HCEC 1CT (cell line): ENCODE measurements at regions not wholly inside any gene's neighbourhood (a gene's known extent, or its start where the extent isn't known, plus 50 kb on each side); places are given as distances from the start of the nearest gene placed in this dataset.
"Not testable (repeated sequence)": the region's sequence is repeated elsewhere in the genome, so short reads cannot be mapped to it uniquely, and the experiment has no call there.

ENCODE experiments used
- DNase-seq: peaks from one replicate; pipeline ENCODE4 v3.0.0-alpha.2; 2017

DNA sequence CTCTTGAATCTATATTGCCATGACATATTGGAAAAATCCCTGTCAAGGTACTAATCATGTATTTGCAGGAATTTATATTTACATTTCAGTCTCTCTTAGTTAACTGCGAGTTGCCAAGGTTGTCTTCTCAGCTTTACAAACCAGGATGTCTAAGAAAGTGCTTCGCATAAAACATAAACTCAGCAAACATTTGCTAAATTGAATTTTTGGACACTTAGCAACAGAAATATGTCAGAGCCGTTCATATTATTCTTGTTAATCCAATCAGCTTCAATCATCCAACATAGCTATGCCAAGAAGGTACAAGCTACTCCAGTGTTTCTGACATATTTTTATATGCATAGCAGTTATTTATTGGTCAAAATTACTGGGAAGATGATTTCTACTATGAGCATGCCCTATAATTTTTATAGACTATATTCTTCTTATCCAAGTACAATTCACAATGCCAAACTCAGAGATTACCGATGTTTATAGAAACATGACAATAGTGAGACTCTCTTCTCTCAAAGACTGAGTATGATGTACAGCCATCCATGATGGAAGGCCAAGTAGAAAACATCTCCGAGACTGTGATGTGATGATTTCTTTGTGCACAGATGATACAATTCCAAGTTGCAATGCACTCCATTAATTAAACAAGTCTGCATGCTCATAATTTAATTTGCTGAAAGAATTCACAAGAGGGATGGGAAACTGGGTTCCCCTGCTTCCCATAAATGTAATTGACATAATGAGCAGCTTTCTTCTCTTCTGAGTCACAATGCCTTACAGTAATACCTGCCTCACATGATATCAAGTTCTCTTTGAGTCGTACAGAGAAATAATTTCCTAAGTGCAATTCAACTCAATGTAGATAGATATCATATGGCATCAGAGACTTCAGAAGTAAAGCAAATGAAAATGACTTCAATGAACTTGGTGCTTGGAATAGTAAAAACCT is 776.3 kb downstream of the EFNB2 start:
- DNase-seq = no peak

DNA sequence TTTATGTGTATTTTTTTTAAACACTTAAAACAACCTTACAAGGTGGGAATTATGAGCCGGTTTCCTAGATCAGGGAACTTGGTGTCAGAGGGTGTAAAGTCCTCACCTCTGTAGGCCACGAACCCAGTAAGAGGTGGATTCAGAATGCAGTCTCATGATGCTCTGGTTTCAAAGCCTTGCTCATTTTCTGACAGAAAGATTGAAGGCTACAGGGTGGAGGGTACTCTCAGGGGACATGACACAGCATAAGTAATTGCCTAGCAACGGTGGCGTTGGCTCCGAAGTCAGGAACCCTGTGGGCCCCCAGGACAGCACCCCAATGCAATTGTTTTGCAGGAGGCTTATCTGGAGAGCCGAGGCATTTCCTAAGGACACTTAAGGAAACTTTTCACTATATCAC is 794.7 kb downstream of the EFNB2 start:
- no peak for DNase-seq

DNA sequence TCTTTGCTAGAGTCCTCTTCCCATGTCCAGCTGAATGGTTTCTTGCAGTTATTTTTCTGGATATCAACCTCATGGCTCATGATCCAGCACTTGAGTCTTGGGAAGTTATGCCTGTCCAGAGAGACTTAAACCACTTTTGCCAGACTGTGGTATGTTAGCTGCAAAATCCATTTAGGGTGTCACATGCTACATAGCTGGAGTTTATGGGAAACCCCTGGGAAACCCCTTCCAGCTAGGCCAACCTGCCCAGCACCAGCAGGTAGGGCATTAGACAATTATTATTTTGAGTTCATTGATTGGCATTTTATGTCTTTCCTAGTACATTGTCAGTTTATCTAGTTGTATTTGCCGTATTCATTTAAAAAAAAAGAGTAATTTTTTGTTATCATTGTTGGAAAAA is 797.8 kb downstream of the EFNB2 start:
- DNase-seq = no peak

DNA sequence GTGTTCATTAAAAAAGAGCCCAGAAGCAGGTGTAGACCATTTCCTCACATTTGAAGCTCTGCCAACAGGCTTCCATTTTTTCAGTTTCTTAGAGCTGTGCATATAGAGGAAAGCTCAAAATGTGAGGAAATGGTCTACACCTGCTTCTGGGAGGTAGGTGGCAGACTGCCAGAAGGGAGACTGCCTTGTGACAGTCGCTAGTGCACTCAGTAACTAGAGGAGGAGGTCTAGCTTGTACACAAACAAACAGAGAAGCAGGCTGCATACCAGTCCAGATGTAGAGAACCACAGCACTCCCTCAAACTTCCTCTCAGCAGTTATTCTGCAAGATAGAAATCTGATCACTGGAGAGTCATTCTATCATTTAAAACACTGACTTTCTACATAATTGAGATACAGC is 800.2 kb downstream of the EFNB2 start:
- no peak for DNase-seq

DNA sequence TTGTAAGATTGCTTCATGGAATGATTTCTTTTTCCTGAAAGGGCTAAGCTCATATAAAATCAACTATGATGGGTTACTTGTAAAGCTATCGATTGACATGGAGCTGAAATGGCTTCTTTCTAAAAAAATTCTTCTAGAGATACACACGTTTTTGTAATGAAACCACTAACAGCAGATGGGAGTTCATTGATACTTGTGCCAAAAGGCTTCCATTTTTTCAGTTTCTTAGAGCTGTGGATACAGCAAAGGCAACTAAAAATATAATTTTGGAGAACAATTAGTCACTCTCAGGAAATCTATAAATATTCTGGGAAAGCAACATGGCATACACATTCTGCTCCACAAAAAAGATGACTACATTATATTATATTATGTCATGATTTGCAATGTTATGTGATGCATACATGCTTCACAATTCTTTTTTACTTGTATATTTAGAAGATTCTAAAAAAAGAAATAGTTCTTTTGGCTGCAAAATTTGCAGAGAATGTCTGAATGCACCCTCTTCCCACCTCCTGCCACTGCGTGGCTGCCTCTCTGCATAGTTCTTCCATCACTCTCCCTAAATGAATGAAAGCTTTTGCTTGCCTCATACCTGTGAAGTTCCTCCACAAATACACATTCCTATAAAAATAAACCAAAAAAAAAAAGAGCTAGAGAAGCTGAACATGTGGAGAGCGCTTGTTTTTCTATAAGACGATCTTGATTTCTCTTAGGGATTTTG is 802.5 kb downstream of the EFNB2 start:
- no peak for DNase-seq

DNA sequence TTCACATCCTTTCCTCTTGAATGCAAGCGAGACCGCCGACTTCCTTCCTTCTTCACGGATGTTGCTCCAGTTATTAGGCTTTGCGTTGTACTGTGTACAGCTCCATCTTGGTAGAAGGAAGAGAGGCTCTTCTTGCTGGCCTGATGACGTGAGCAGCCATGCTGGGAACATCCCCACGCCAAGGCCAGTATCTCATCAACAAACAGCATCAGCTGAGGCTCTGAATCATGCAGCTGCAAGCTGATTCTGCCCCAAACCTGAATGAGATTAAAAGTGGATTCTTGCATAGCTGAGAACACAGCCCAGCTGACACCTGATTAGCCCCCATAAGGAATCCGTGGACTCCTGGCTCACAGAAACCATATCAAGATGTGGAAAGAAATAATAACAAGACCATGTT is 809.6 kb downstream of the EFNB2 start:
- DNase-seq = no peak

DNA sequence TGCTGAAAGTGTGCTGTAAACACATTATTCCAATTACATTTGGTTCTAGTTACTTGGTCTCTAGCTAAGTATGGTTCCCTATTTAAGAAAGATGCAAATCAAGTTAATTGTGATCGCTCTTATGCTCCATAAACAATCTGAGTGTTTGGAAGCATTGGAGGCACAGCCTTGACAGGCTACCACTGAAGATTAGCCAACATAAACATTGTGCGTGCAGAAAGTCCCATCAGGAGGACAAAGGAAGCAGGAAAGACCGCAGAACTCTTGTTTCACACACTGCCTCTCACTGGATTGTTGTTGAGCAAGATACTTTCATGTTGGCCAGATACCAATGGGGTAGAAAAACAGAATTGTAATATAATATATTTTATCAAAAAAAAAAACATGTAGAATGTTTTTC is 814.4 kb downstream of the EFNB2 start:
- no peak for DNase-seq

DNA sequence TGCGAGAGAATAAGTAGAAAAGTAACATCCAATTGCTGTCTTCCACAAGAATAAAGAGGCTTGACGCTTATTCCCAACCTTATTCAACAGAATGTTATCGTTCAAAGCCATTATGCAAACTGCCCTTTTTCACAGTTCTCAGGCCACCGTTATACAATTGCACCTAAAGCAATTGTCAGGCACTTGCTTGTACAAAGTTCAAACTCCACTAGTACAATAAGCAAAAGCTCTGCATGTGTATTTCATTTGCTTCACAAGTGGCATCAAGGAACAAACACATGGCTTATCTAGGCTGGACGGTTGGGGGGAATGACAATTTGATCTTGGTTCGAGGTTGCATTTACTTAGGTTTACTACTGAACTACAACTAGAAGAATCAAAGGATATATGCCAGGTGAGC is 815.6 kb downstream of the EFNB2 start:
- no peak for DNase-seq

DNA sequence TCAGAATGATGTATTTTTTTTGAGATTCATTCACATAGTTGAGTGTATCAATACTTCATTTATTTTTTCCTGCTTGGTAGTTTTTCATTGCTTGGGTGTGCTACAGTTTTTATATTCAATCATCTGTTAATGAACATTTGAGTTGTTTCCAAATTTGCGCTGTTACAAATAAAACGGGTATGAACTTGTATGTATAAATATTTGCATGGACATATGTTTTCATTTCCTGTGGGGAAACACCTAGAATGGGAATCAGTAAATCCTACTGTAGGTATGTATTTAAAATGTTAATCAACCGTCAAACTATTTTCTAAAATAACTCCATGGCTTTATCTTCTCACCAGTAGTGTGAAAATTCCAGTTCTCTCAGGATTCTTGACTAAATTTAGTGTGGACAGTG is 826.3 kb downstream of the EFNB2 start:
- no peak for DNase-seq

DNA sequence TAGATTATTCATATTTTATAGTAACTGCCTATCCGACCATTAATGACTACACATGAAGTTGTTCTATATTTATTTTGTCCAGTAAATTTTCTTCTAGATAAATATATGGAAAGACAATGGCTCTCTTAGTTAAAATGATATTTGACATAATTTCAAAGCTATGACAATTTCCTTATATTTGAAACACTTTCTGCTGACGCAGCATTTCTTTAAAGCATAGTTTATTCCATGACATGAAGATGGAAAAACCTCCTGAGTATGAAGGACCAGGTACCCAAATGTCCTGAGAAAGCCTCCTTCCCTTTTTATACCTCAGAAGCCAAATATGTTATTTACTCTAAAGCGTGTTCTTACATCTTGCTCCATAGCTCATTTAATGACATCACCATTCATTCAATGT is 831.6 kb downstream of the EFNB2 start:
- no peak for DNase-seq

DNA sequence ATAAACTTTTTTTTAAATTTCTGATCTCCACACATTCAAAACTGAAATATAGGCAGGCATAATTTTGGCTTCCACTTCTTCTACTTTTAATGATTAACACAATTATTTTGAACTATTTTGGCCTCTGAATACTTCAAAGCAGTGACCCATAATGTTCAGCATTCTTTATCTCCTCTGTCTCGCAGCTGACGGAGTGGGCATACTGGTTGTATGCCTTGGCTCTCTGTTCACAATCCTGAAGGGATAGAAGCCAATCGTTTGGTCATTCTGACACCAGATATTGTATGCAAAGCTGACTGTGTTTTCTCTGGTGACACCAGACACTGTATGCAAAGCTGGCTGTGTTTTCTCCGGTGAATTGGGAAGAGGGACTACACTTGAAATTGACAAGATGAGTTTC is 833.0 kb downstream of the EFNB2 start:
- DNase-seq = no peak

DNA sequence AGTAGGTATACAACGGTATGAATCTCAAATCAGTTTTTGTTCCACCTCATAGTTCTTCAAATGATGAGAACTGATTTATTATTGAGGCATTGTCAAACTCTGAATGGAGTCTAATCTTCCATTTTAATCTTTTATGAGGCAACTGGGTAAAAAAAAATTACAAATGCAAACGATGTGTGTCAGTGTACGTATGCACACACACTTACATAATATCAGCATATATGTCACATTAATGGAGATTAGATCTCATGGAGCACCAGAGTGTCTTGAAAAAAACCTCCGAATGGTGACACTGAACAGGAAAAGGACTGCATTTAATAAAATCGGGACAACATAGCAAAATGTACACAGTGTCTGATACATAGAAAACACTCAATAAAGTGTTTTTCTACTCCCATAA is 842.7 kb downstream of the EFNB2 start:
- no peak for DNase-seq

DNA sequence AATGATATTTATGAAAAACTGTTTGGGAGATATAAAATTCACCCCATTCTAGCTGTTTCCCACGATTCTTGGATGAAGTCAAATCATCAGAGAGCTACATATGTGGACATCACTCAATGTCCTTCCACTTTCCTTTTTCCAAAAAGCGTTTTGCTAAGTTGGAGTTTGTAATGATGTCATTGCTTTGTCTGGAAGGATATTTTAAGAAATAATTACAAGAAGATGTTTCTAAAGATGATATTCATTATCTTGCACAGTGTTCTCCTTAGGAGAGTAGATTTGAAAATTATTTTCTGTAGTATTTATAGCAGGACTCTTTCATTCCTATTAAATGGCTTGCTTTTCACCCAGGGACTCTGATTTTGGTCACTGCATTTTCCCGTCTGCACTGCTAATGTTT is 851.2 kb downstream of the EFNB2 start:
- no peak for DNase-seq

DNA sequence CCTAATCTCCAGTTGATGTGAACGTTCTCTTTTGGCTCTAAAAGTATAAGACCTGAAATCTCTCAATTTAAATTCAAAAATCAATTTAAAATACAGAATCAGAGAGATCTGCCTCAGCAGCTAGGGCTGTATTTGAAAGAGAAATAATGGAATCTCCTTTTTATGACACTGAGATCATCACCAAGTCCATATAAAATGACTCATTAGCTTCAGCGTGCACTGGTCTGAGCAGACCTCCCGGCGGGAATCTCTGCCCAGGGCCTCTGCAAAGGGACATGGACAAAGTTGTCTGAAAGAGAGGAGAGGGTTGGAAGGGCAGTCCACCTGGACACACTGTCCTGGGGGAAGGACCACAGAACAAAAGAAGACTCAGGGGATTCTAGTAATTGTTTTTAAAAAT is 855.6 kb downstream of the EFNB2 start:
- no peak for DNase-seq

DNA sequence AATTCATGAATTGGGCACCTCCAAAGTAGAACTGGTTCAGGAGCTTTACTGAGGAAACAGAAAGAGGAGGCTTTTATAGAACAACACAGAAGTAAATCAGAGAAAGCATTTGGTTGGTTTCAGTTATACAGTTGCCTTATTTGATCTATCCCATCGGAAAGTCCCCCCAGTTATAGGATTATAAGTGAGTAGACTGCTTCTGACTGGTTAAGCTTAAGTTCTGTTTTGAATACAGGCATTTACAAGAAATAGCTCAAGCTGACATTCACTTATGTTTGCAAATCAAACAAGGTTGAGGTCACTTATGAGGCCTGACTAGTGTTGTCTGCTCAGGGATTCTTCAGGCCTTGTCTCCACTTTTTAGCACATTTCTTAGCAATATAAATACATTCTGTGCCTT is 857.4 kb downstream of the EFNB2 start:
- DNase-seq = no peak

DNA sequence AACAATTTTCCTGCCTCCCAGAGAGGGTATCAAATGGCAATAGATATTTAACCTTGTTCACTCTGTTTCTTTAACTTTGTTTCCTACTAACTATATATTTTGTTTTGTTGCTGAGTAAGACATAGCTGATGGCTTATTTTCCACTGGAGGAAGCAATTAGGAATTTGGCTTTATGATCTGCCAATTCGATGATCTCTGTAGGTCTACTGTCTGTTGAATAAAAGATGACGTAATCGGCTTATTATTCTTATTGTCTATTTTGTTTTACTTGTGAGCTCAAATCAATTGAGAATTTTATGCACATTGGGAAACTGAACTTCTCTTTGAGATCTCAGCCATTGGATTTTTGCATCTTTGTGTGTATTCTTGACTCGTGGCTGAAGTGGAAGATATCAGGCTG is 862.6 kb downstream of the EFNB2 start:
- no peak for DNase-seq

DNA sequence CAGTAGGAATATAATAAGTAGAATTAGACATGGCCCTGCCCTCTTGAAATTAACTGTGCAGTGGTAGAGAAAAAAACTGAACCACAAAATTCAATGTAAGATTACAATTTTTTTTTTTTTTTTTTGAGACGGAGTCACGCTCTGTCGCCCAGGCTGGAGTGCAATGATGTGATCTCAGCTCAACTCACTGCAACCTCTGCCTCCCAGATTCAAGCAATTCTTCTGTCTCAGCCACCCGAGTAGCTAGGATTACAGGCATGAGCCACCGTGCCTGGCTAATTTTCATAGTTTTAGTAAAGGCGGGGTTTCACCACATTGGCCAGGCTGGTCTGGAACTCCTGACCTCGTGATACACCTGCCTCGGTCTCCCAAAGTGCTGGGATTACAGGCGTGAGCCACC is 864.3 kb downstream of the EFNB2 start:
- DNase-seq = not testable (repeated sequence)

DNA sequence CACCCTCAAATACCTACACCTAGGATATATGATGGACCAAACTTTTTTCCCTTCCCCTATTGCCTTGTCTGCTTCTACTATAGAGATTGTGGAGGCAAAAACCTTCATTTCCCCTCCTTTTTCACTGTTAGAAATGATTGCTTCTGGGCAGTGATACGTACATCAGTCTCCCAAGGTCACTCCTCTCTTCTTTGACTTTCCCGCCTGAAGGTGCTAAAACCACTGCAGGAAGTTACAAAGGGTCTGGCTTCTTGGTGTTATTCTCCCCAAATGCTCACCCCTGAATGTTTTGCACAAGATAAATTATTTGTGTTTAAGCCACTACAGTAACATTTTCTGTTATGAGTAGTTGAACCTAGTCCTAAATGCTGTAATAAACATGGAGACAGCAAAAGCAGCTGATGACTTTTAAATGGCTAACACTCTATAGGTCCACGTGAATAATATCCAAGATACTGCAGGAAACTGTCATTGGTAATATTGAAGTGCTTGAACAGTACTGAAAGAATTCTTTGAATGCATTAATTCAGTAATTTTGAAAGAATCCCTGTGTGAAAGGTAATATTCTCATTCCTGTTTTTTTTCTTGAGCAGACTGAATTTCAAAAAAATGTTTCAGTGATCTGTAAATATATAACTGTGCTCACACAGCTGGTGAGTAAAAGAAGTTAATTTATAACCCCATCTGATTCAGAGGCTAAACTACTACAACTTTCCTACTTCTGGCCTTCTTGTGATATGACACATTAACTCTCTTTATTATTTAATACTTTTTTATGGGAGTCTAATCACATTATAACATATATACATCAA is 865.1 kb downstream of the EFNB2 start:
- DNase-seq = no peak

DNA sequence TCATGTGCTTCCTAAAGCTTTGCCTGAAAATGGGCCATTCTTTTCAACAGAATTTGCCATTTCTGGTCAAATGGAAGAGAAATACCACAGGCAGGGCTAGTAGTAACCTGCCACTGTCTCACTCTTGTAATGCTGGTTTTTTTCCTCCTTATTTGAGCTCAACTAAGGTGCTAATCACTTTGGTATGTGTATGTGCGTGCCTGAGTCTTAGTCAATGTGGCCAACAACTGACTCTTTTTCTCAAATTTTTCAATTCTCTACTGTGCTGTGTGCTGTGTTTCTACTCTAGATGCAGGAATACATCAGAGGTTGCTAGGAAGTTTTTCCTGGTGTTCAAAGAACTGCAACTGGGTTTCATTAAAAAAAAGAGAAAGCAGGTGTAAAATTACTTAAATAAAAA is 870.2 kb downstream of the EFNB2 start:
- DNase-seq = no peak

DNA sequence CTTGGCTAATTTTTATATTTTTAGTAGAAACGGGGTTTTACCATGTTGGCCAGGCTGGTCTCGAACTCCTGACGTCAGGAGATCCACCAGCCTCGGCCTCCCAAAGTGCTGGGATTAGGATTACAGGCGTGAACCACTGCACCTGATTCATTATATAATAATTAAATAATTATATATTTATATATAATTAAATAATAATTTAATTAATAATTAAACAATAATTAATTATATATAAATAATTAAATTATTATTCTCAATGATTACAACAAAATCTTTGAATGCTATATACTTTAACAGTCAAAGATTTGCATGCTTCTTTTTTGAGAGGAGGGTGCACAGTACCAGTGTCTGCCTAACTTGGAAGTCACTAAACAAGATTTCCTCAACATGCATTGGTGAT is 872.3 kb downstream of the EFNB2 start:
- DNase-seq = no peak

DNA sequence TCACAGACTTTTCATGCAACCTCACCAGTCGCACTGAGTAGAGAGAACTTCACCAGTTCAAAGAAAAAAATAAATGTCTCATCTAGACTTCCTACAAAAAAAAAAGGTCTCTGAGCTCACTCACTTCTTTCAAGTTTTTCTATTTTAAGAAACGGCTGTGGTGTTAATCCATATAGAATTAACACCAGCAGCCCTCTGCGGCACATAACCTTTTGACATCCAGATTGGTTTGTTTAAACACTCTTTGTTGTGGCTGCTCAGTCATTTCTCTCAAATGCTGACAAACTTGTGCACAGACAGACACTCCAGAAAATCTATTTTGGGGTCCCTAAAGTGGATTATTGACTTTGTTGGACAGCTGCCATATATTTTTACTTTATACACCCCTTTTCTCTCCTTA is 874.9 kb downstream of the EFNB2 start:
- no peak for DNase-seq

DNA sequence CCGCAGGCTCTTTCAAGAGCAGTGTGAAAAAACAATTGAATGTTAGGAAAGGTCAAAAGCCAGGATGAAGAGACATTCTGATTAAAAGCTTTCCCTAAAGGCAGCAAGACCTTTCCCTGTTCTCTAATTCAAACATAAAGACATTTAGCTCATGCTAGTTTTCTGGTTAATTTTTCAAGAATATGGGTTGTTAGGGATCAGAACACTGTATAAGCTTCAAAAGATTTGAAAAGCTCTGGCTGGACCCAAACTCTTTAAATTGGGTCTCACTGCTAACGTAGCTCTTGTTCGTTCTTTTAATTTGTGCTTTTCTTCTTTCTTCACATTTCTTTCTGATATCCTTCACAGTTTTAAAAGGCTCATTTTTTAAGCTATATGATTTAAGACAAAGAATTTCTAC is 877.0 kb downstream of the EFNB2 start:
- no peak for DNase-seq

DNA sequence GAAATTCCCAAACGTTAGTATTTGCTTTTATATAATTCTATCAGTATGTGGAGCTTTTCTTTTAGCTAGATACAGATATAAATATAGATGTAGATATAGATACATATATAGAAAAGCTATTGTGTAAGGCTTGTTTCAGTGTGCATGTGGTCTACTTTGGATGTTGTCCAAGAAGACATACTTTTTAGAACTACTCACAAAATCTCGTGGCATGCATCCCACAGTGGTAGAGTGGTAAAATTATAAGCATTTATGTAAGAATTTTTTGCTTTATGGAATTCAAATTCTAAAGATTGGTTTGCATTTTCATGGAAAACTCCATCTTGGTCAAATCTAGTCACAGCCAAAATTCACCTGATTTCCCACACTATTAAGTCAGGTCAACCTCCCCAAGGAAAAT is 880.4 kb downstream of the EFNB2 start:
- DNase-seq = no peak

DNA sequence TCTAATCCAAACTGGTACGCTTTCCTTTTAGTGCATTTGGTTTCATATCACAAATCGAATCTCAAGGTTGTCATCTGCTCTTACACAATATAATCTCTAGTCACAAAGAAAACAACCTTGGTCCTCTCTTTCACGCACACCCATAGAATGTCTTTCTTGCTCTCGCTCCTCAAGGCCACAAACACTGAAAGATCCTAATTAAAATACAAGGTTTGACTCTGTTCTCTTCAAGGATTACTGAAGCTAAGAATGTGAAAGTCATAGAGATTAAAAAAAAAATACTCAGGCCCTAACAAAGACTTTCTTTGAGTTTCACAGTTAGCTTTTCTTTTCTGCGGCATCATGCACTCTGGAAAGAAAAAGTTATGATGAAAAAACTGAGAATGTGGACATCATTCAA is 891.5 kb downstream of the EFNB2 start:
- no peak for DNase-seq
